IPS-20b (cell line): ENCODE measurements at regions not wholly inside any gene's neighbourhood (a gene's known extent, or its start where the extent isn't known, plus 50 kb on each side); places are given as distances from the start of the nearest gene placed in this dataset.
"Not testable (repeated sequence)": the region's sequence is repeated elsewhere in the genome, so short reads cannot be mapped to it uniquely, and the experiment has no call there.

Experiments used
- H3K27ac ChIP-seq: one replicate; pipeline ENCODE4 v1.5.1; 2013; ENCODE audit warnings: low read length
- H3K27me3 ChIP-seq: 2 replicates; pipeline ENCODE4 v1.6.1; 2013; ENCODE audit warnings: mild to moderate bottlenecking, low read length, inconsistent platforms; ENCODE audit not compliant: insufficient read depth
- H3K36me3 ChIP-seq: 2 replicates; pipeline ENCODE4 v1.6.1; 2013; ENCODE audit warnings: low read depth, mild to moderate bottlenecking, inconsistent platforms, low read length, moderate library complexity; ENCODE audit not compliant: insufficient read depth
- H3K4me1 ChIP-seq: 2 replicates; pipeline ENCODE4 v1.6.1; 2013; ENCODE audit warnings: mild to moderate bottlenecking, control low read depth, inconsistent platforms, low read length, moderate library complexity; ENCODE audit not compliant: insufficient read depth
- H3K4me3 ChIP-seq: 2 replicates; pipeline ENCODE4 v1.5.1; 2013; ENCODE audit warnings: mild to moderate bottlenecking, low read length, inconsistent platforms
- H3K9ac ChIP-seq: 2 replicates; pipeline ENCODE4 v1.6.1; 2013; ENCODE audit warnings: low read depth, mild to moderate bottlenecking, inconsistent platforms, low read length, moderate library complexity
- H3K9me3 ChIP-seq: 2 replicates; pipeline ENCODE4 v1.6.1; 2013; ENCODE audit warnings: mild to moderate bottlenecking, low read depth, low read length, inconsistent platforms; ENCODE audit not compliant: insufficient read depth

DNA sequence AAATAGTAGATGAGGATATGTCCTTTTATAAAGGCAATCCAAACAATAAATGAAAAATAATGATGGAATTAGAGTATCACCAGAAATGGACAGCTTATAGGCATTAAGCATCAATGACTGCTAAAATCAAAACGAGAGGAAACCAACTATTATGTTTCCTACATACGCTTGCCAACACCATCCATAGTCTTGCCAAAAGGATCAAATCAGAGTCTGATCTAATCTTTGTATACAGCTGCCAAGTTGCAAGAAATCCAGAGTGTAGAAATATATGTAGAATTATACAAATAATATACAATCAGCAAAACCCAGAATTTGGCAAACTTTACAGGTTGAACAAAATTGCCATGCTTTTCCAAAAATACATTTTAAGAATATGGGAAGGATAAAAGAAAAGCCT lies 1661.6 kb downstream of the SLITRK1 start:
- Histone ChIP-seq H3K9ac (no peak overlapping the region), H3K36me3 (no peaks in the 10 kb centered on the region), H3K27me3 (no peaks in the 10 kb centered on the region), H3K4me1 (no peaks in the 10 kb centered on the region), H3K9me3 (no peaks in the 10 kb centered on the region), H3K27ac (no peak overlapping the region), H3K4me3 (no peak overlapping the region)

DNA sequence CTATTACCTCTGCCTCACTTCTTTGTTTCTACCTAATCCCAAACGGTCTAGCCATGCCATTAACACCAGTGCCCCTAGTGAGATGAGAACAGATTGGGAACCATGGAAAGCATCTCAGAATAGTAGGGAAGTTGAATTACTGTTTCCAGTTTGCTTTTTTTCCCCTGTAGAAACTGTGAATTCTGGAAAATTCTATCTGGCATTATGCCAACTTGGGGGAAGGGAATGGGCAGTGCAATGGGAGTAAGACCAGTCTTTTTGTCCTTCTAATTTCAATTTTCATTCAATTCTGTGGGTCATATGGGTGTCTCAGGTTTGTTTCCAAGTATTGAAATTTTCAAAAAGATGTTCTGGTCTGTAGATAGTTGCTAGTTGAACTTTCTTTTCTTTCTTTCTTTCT lies 1666.1 kb downstream of the SLITRK1 start:
- H3K36me3 ChIP-seq = no peaks in the 10 kb centered on the region
- no peak overlapping the region for H3K27ac ChIP-seq
- H3K4me1 ChIP-seq = no peaks in the 10 kb centered on the region
- no peaks in the 10 kb centered on the region for H3K27me3 ChIP-seq
- no peak overlapping the region for H3K9ac ChIP-seq
- H3K9me3 ChIP-seq = peaks cover 11% of the 10 kb centered on the region
- no peak overlapping the region for H3K4me3 ChIP-seq

DNA sequence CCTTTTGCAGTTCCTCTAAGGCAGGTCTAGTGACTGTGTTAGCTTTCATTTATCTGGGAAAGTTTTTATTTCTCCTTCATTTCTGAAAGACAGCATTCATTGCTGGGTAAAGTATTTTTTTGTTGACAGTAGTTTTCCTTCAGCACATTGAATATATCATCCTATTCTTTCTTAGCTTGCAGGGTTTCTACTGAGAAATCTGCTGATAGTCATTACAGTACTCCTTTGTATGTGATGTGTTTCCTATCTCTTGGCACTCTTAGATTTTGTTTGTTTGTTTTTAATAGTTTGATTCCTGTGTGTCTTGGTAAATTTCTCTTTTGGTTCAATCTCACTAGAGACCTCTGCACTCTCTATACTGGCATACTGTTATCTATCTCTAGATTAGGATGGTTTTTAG lies 1667.9 kb downstream of the SLITRK1 start:
- no peaks in the 10 kb centered on the region for H3K4me1 ChIP-seq
- peaks cover 11% of the 10 kb centered on the region for H3K9me3 ChIP-seq

DNA sequence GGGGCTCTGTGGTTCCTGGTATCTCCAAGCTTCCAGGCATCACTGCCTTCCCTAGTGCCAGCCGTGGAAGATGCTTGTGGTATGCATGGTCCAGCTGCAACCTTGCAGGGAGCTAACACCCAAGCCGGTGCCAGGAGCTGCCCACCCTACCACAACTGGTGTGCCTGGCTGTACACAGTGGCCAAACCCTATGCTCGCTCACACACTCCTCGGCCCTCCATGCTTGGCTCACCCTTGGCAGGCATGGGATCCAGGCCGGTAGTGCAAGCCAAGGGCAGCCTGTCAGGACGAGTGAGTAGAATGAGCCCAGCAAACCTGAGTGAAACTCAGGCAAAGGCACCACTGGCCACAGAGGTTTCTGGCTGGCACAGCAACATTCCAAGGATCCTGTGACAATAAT lies 1676.0 kb downstream of the SLITRK1 start:
- H3K27ac ChIP-seq = no peak overlapping the region
- no peaks in the 10 kb centered on the region for H3K27me3 ChIP-seq
- H3K36me3 ChIP-seq = no peaks in the 10 kb centered on the region
- H3K9me3 ChIP-seq = no peaks in the 10 kb centered on the region
- H3K4me3 ChIP-seq = no peak overlapping the region
- H3K4me1 ChIP-seq = no peaks in the 10 kb centered on the region
- no peak overlapping the region for H3K9ac ChIP-seq

More for the DNA sequence above, 1667.9 kb downstream of the SLITRK1 start:
- Histone ChIP-seq H3K27me3 (no peaks in the 10 kb centered on the region), H3K4me3 (no peak overlapping the region), H3K36me3 (no peaks in the 10 kb centered on the region), H3K9ac (no peak overlapping the region), H3K27ac (no peak overlapping the region)

DNA sequence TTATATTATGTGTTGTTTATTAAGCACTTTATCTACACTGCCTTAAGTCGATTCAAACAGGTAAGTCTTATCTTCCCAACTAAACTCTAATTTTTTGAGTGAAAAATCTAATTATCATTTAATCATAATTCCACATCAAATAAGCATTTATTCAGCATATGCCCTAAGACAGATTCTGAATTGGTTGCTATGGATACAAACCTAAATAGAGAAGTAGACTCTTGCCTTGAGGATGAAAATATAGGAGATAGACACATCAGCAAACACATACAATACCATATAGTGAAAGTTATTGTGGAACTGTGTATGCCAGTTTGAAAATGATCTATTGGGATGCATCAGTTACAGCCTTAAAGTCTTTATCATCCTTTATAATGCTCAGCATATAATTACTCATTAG lies 1679.9 kb downstream of the SLITRK1 start:
- no peaks in the 10 kb centered on the region for H3K36me3 ChIP-seq
- no peak overlapping the region for H3K27ac ChIP-seq
- H3K27me3 ChIP-seq = no peaks in the 10 kb centered on the region
- H3K4me1 ChIP-seq = no peaks in the 10 kb centered on the region
- H3K9ac ChIP-seq = no peak overlapping the region
- H3K9me3 ChIP-seq = no peaks in the 10 kb centered on the region
- no peak overlapping the region for H3K4me3 ChIP-seq

DNA sequence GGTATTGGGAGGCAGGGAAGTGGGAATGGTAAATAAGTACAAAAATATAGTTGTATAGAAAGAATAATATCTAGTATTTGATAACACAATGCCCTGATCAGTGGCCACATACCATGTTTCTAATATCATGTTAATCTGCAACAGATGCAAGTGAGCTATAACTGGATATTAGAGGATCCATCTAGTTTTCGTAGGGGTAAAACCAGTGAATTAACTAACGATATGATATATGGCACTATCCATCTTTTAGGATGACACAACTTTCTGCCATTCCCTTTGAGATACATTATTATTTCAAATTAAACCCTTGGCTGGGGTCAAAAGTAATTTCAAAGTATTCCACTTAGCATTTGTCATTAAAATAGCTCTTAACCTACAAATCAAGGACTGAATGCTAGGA lies 1686.2 kb downstream of the SLITRK1 start:
- Histone ChIP-seq H3K36me3 (no peaks in the 10 kb centered on the region), H3K4me3 (no peak overlapping the region), H3K9me3 (no peaks in the 10 kb centered on the region), H3K9ac (no peak overlapping the region), H3K27ac (no peak overlapping the region), H3K4me1 (no peaks in the 10 kb centered on the region), H3K27me3 (no peaks in the 10 kb centered on the region)

DNA sequence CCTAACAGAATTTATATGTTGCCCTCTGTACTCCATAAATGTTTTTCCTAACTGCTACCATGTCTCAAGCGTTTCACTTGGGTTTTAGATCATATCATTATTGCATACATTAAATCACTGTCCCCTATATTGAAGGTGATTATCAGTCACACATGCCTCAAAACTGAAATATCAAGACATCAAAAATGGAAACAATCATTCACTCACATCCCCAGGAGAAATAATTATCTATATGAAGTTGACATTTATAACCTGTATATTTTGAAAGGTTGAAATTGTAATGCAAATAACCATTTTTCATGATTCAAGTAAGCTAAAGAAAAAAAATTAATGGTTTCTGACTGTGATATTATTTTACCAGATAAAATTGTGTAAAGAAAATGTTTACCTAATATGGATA lies 1695.0 kb downstream of the SLITRK1 start:
- Histone ChIP-seq H3K4me3 (no peak overlapping the region), H3K36me3 (no peaks in the 10 kb centered on the region)

DNA sequence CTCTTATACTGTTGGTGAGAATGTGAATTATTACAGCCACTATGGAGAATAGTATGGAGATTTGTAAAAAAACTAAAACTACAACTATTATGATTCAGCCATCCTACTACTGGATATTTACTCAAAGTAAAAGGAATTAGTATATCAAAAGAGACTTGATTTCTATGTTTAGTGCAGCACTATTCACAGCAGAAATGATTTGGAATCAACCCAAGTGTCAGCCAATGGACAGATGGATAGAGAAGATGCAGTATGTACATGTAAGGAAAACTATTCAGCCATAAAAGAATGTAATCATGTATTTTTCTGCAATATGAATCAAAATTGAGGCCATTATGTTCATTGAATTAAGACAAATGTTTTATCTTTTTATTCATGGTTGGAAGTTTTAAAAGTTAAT lies 1705.5 kb downstream of the SLITRK1 start:
- Histone ChIP-seq H3K9me3 (no peaks in the 10 kb centered on the region), H3K9ac (no peak overlapping the region)

More for the DNA sequence above, 1695.0 kb downstream of the SLITRK1 start:
- H3K9ac ChIP-seq = no peak overlapping the region
- no peaks in the 10 kb centered on the region for H3K4me1 ChIP-seq
- H3K27ac ChIP-seq = no peak overlapping the region
- H3K27me3 ChIP-seq = no peaks in the 10 kb centered on the region
- H3K9me3 ChIP-seq = no peaks in the 10 kb centered on the region

DNA sequence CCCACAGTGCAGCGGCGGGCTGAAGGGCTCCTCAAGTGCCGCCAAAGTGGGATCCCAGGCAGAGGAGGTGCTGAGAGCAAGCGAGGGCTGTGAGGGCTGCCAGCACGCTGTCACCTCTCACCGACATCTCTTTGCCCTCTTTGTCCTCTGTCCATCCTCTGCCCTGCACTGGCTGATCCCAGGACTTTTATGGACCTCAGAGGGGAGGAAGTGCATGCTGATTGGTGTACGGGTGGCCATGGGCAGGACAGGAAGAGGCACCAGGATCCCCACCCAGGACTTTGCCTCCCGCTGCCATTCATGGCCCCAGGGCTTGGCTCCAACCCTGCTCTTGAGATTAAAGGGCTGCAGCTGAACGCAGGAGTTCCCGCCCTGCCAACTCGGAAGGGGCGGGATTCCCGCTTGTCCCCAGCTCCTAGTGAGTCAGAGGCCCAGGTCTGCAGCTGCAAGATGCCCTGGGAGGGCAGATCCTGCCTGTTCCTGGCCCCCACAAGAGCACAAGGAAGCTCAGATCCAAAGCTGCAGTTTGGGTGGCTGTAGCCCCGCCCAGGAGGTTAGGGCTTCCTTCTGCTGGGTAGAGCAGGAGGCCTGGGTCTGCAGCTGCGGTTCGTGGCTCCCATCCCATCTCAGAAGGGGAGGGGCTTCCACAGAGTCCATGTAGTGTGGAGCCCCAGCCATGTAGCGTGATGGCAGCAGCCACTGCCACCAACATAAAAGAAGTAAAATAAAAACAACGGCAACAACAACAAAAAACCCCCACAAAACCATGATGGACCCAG lies 1716.7 kb downstream of the SLITRK1 start:
- Histone ChIP-seq H3K4me3 (no peak overlapping the region), H3K4me1 (no peaks in the 10 kb centered on the region), H3K36me3 (no peaks in the 10 kb centered on the region), H3K9ac (no peak overlapping the region), H3K27ac (no peak overlapping the region), H3K9me3 (no peaks in the 10 kb centered on the region), H3K27me3 (no peaks in the 10 kb centered on the region)

More for the DNA sequence above, 1705.5 kb downstream of the SLITRK1 start:
- H3K4me1 ChIP-seq = no peaks in the 10 kb centered on the region
- H3K27me3 ChIP-seq = no peaks in the 10 kb centered on the region
- H3K36me3 ChIP-seq = no peaks in the 10 kb centered on the region
- no peak overlapping the region for H3K4me3 ChIP-seq
- no peak overlapping the region for H3K27ac ChIP-seq

DNA sequence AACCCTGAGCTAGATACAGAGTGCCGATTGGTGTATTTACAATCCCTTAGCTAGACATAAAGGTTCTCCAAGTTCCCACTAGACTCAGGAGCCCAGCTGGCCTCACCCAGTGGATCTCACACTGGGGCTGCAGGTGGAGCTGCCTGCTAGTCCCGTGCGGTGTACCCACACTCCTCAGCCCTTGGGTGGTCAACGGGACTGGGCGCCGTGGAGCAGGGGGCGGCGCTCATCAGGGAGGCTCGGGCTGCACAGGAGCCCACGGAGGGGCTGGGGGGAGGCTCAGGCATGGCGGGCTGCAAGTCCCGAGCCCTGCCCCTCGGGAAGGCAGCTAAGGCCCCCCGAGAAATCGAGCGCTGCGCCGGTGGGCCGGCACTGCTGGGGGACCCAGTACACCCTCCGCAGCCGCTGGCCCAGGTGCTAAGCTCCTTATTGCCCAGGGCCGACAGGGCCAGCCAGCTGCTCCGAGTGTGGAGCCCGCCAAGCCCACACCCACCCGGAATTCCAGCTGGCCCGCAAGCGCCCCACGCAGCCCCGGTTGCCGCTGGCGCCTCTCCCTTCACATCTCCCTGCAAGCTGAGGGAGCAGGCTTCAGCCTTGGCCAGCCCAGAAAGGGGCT lies 1717.4 kb downstream of the SLITRK1 start:
- H3K4me3 ChIP-seq, H3K27ac ChIP-seq, H3K27me3 ChIP-seq, H3K36me3 ChIP-seq, H3K9ac ChIP-seq, H3K4me1 ChIP-seq, H3K9me3 ChIP-seq: not testable (repeated sequence)

DNA sequence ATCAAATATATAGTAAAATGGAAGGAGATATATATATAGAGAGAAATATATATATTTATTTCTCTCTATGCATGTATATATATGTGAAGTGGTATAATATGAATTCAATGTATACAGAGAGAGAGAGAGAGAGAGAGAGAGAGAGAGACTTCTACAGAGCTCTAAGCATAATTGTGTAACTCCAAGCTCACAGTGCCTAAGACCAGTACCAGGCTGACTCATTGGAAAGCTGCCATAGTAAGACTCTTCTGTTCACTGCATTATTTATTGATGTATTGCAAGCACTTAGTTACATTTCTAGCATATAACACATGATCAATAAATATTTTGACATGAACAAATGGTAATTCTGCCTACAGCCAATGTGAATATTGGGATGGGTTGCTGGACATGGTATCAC lies 1734.7 kb downstream of the SLITRK1 start:
- H3K9ac ChIP-seq = no peak overlapping the region
- no peaks in the 10 kb centered on the region for H3K4me1 ChIP-seq
- H3K36me3 ChIP-seq = no peaks in the 10 kb centered on the region
- no peak overlapping the region for H3K4me3 ChIP-seq
- H3K27me3 ChIP-seq = no peaks in the 10 kb centered on the region
- H3K27ac ChIP-seq = no peak overlapping the region
- H3K9me3 ChIP-seq = no peaks in the 10 kb centered on the region

DNA sequence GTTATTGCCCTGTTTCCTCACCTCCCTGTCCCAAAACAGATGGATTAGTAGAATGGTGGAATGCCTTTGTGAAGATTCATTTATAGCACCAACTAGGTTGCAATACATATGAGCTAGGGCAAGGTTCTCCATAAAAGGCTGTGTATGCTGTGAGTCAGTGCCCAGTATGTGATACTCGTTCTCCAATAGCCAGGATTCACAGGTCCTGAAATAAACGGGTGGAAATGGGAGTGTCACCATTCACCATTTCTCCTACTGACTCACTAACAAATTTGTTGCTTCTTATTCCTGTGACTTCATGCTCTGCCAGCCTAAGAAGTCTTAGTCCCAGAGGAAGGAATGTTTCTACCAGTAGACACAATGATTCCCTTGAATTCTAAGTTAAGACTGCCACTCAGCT lies 1745.4 kb downstream of the SLITRK1 start:
- Histone ChIP-seq H3K9me3 (no peaks in the 10 kb centered on the region), H3K27me3 (no peaks in the 10 kb centered on the region), H3K36me3 (no peaks in the 10 kb centered on the region), H3K27ac (no peak overlapping the region), H3K9ac (no peak overlapping the region), H3K4me3 (no peak overlapping the region), H3K4me1 (no peaks in the 10 kb centered on the region)
